MM.1S (cell line): ENCODE measurements at regions not wholly inside any gene's neighbourhood (a gene's known extent, or its start where the extent isn't known, plus 50 kb on each side); places are given as distances from the start of the nearest gene placed in this dataset.

Experiments
- DNase-seq: peaks from one replicate; pipeline ENCODE4 v3.0.0-alpha.2; 2015
- H2AFZ ChIP-seq: fragments of 300-600 bp; sonication (generic); 2 replicates; pipeline ENCODE4 v1.6.0; 2016; ENCODE audit warnings: antibody characterized with exemption, low read length
- H3F3A ChIP-seq: fragments of 300-600 bp; sonication (generic); 2 replicates; pipeline ENCODE4 v1.6.1; 2016; ENCODE audit warnings: mild to moderate bottlenecking, antibody characterized with exemption, low read length, moderate library complexity, mixed read lengths; ENCODE audit not compliant: insufficient read depth
- H3K27ac ChIP-seq: fragments of 300-600 bp; sonication (generic); 2 replicates; pipeline ENCODE4 v1.5.1; 2016; ENCODE audit warnings: mild to moderate bottlenecking, low read length
- H3K27me3 ChIP-seq: fragments of 300-600 bp; sonication (generic); replicated peaks from 2 replicates; pipeline ENCODE4 v1.6.0; 2016; ENCODE audit warnings: low read length; ENCODE audit not compliant: insufficient read depth
- H3K36me3 ChIP-seq: fragments of 300-600 bp; sonication (generic); replicated peaks from 2 replicates; pipeline ENCODE4 v1.6.1; 2016; ENCODE audit warnings: mild to moderate bottlenecking, low read length, mixed read lengths; ENCODE audit not compliant: insufficient read depth
- H3K4me1 ChIP-seq: fragments of 300-600 bp; sonication (generic); 2 replicates; pipeline ENCODE4 v1.6.1; 2016; ENCODE audit warnings: low read length, mixed read lengths
- H3K4me2 ChIP-seq: fragments of 300-600 bp; sonication (generic); 2 replicates; pipeline ENCODE4 v1.6.0; 2016; ENCODE audit warnings: low read depth, low read length
- H3K4me3 ChIP-seq: fragments of 300-600 bp; sonication (generic); 2 replicates; pipeline ENCODE4 v1.5.1; 2016; ENCODE audit warnings: low read length, mixed read lengths
- H3K79me2 ChIP-seq: fragments of 300-600 bp; sonication (generic); 2 replicates; pipeline ENCODE4 v1.6.1; 2016; ENCODE audit warnings: mixed run types, low read length, mixed read lengths
- H3K9ac ChIP-seq: fragments of 300-600 bp; sonication (generic); 2 replicates; pipeline ENCODE4 v1.6.1; 2016; ENCODE audit warnings: low read length, mixed read lengths
- H3K9me2 ChIP-seq: fragments of 300-600 bp; sonication (generic); replicated peaks from 2 replicates; pipeline ENCODE4 v1.6.1; 2016; ENCODE audit warnings: mild to moderate bottlenecking, low read length, mixed read lengths; ENCODE audit not compliant: insufficient read depth
- H3K9me3 ChIP-seq: fragments of 300-600 bp; sonication (generic); replicated peaks from 2 replicates; pipeline ENCODE4 v1.6.1; 2016; ENCODE audit warnings: mild to moderate bottlenecking, low read length, mixed read lengths; ENCODE audit not compliant: insufficient read depth
- H4K20me1 ChIP-seq: fragments of 300-600 bp; sonication (generic); 2 replicates; pipeline ENCODE4 v1.6.1; 2016; ENCODE audit warnings: mild to moderate bottlenecking, low read length, moderate library complexity, mixed read lengths; ENCODE audit not compliant: insufficient read depth
- EZH2 ChIP-seq: fragments of 300-600 bp; sonication (generic); optimal IDR thresholded peaks from 2 replicates; pipeline ENCODE3; 2017; ENCODE audit warnings: low read depth, mild to moderate bottlenecking, antibody characterized with exemption, low read length, mixed read lengths
- EZH2phosphoT487 ChIP-seq: fragments of 300-600 bp; sonication (generic); IDR thresholded peaks from 2 replicates; pipeline ENCODE4 v1.6.1; 2018; ENCODE audit warnings: antibody characterized with exemption, low read length
- TF ChIP-seq, protein P1 (sequence below): fragments of 300-600 bp; sonication (generic); IDR thresholded peaks from 2 replicates; pipeline ENCODE4 v1.5.1; 2016; ENCODE audit warnings: antibody characterized with exemption, low read length, mixed read lengths

DNA sequence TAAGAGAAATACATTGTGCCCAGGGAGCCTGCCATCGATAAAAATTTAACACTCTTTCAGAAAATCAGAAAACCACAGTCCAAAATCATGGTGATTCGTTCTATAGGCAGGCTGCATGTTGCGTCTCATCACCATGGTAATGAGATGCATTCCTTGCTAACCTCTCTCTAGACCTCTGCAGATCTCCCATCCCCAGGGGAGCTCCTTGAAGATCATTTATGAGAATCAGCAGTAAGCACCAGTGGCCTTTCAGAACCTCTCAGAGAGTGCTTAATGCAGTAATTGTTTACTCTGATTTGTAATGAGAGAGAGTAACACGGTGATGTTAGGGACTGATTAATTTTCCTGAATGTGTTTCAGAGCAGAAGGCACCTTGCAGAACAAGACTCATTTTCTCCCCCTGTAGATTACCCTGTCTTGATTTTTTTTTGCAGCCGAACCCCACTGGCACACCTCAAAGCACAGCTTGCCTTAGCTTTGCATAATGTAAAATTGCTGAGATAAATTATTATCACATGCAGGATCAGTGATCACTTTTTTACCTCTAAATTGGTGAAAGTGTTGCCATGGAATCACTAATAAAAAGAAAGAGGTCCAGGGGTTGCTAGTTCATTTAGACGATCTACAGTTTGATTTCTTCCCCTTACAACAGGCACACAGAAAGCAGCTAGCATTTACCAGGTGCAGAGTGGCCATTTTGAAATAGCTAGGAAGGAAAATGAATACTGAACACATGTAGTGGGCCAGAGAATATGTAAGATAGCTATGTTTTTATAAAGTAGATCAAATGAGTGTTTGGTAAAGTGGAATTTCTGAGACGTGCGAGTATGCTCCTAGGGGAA, 98.9 kb upstream of the CHL1 start:
- no peaks in the 10 kb centered on the region for H3K9me3 ChIP-seq
- H3F3A ChIP-seq, result no peaks in the 10 kb centered on the region
- no peak overlapping the region for H3K4me2 ChIP-seq
- TF ChIP-seq EZH2 (no peak), EZH2phosphoT487 (no peak)
- TF ChIP-seq, protein P1, sequence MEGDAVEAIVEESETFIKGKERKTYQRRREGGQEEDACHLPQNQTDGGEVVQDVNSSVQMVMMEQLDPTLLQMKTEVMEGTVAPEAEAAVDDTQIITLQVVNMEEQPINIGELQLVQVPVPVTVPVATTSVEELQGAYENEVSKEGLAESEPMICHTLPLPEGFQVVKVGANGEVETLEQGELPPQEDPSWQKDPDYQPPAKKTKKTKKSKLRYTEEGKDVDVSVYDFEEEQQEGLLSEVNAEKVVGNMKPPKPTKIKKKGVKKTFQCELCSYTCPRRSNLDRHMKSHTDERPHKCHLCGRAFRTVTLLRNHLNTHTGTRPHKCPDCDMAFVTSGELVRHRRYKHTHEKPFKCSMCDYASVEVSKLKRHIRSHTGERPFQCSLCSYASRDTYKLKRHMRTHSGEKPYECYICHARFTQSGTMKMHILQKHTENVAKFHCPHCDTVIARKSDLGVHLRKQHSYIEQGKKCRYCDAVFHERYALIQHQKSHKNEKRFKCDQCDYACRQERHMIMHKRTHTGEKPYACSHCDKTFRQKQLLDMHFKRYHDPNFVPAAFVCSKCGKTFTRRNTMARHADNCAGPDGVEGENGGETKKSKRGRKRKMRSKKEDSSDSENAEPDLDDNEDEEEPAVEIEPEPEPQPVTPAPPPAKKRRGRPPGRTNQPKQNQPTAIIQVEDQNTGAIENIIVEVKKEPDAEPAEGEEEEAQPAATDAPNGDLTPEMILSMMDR, result no peak
- no peak overlapping the region for H3K9ac ChIP-seq
- H4K20me1 ChIP-seq, result no peaks in the 10 kb centered on the region
- no peaks in the 10 kb centered on the region for H3K4me1 ChIP-seq
- no peaks in the 10 kb centered on the region for H3K27me3 ChIP-seq
- no peak overlapping the region for H3K4me3 ChIP-seq
- DNase-seq, result no peak
- H3K79me2 ChIP-seq, result no peaks in the 10 kb centered on the region
- H3K27ac ChIP-seq, result no peak overlapping the region
- no peaks in the 10 kb centered on the region for H3K36me3 ChIP-seq
- no peak overlapping the region for H2AFZ ChIP-seq
- H3K9me2 ChIP-seq, result no peaks in the 10 kb centered on the region

DNA sequence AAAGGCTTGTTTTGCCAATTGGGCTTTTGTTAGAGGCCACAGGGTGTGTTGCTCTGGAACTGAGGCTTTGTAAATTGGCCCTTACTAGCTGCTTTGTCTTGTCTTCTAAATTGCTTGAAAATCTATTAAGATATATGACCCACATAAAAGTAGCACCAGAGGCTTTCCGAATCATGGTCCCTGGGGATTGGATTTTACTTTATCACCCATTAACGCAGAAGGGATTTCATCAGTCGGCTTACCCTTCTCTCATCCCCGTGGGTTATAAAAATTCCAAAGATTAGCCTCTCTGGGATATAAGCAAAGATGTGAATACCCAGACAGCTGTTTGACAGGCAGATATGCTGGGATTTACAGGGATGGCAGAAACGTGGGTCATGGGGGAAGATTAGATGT, 98.3 kb upstream of the CHL1 start:
- H3K4me3 ChIP-seq, result no peak overlapping the region
- no peaks in the 10 kb centered on the region for H3K36me3 ChIP-seq
- H3K4me1 ChIP-seq, result no peaks in the 10 kb centered on the region
- no peaks in the 10 kb centered on the region for H3K79me2 ChIP-seq
- H2AFZ ChIP-seq, result no peak overlapping the region
- DNase-seq, result no peak
- no peaks in the 10 kb centered on the region for H4K20me1 ChIP-seq
- no peaks in the 10 kb centered on the region for H3F3A ChIP-seq
- H3K9me2 ChIP-seq, result no peaks in the 10 kb centered on the region
- no peak overlapping the region for H3K4me2 ChIP-seq
- no peak overlapping the region for H3K9ac ChIP-seq
- no peaks in the 10 kb centered on the region for H3K27me3 ChIP-seq
- no peak for TF ChIP-seq EZH2
- no peak for TF ChIP-seq EZH2phosphoT487
- TF ChIP-seq, protein P1, result no peak
- H3K27ac ChIP-seq, result no peak overlapping the region
- H3K9me3 ChIP-seq, result no peaks in the 10 kb centered on the region

DNA sequence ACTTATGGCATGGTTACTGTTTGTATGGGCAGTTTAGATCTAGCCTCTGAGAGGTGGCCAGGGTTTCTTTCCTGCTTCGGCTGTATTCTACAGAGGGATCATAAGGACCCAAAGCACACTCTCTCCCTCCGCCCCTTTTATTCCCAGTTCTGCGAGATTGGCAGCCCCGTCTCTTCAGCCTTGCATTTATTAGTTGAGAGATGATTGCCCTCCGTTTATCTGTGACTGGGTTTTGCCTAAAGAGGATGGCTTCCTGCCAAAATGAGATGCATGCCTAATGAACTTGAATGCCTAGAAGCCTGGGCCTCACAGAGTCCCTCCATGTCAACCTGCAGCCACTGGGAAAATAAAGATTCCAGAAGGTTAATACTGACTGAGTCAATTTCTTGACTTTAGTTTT, 97.1 kb upstream of the CHL1 start:
- H3F3A ChIP-seq, result no peaks in the 10 kb centered on the region
- H3K79me2 ChIP-seq, result no peaks in the 10 kb centered on the region
- H3K9me3 ChIP-seq, result no peaks in the 10 kb centered on the region
- DNase-seq, result no peak
- H3K4me3 ChIP-seq, result no peak overlapping the region
- no peak overlapping the region for H3K9ac ChIP-seq
- TF ChIP-seq EZH2phosphoT487 (no peak), EZH2 (no peak)
- TF ChIP-seq, protein P1, result no peak
- no peak overlapping the region for H3K4me2 ChIP-seq
- no peaks in the 10 kb centered on the region for H4K20me1 ChIP-seq
- H3K4me1 ChIP-seq, result no peaks in the 10 kb centered on the region
- H3K9me2 ChIP-seq, result no peaks in the 10 kb centered on the region
- H3K27me3 ChIP-seq, result no peaks in the 10 kb centered on the region
- no peaks in the 10 kb centered on the region for H3K36me3 ChIP-seq
- no peak overlapping the region for H3K27ac ChIP-seq
- no peak overlapping the region for H2AFZ ChIP-seq
